Heart left ventricle (tissue), 13 donors: ENCODE measurements at regions not wholly inside any gene's neighbourhood (a gene's known extent, or its start where the extent isn't known, plus 50 kb on each side); places are given as distances from the start of the nearest gene placed in this dataset.

Experiments used
- CTCF ChIP-seq, 12 donors: fragments of 200-600 bp; sonication (generic) in 4 of 12; IDR thresholded peaks; one replicate each; pipeline versions ENCODE4 v1.5.0 to v1.8.0; 2018 to 2022; ENCODE audit warnings: antibody characterized with exemption in 12 of 12, mild to moderate bottlenecking in 5 of 12
- POLR2A ChIP-seq, 2 donors: fragments of 450-650 bp; IDR thresholded peaks; one replicate each; pipeline ENCODE4 v1.6.1; 2017; ENCODE audit warnings: antibody characterized with exemption in 2 of 2, mild to moderate bottlenecking in 2 of 2, moderate library complexity in 2 of 2
- donor health status: ischemic (EF 13 %, LVEDD 7.1; RV severe dilation, severe dysfunction).
- donor health status: DM: no; HTN: yes; CAD: no.
- donor health status: DM: no; HTN: no; CAD: no.
- donor health status: ischemic (EF 25% LVEDD 6.9; RV normal size, moderate dysfunction).
- donor health status: ischemic (EF 25% LVEDD 5.7; RV mildly dilated, moderate dysfunction).
- donor health status: ischemic (EF 35%, LVEDD 5.7; RV mildly dilated, moderate dysfunction).
- donor health status: nonischemic (EF 11% LVEDD 7.7; RV severe dilation, severe dysfunction).
- donor health status: DM: yes; HTN: yes; CAD: no.
- donor health status: PGD.
- donor health status: ischemic (EF 29% LVEDD 5.4; RV normal size, mild dysfunction).
- donor health status: nonischemic (EF 23%, LVEDD 6.1; RV moderate dilation, normal function).

DNA sequence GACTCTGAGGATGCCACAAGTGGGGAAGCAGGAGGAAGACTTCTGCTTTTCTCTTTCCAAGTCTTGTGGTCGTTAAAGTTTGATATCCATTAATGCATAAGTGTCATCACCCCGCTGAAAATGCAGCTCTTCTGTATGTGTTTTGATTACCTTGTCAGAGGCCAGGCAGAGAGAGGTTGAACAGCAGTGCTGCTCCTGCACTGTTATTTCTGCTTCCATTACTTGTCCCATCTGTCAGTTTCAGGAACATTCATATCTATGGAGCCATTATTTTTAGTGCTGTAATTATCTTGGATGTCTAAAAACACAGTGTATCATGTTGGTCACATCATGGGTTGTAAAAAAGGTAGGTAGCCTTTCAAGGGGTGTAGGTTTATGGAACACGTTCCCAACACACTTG is 62.0 kb upstream of the ESX1 start:
- TF ChIP-seq CTCF (IDR thresholded peaks at IDR 0.05): no peak
- no peak for TF ChIP-seq POLR2A (IDR thresholded peaks at IDR 0.05)
